ENCODE measurements at regions not wholly inside any gene's neighbourhood (a gene's known extent, or its start where the extent isn't known, plus 50 kb on each side); places are given as distances from the start of the nearest gene placed in this dataset.

DNA sequence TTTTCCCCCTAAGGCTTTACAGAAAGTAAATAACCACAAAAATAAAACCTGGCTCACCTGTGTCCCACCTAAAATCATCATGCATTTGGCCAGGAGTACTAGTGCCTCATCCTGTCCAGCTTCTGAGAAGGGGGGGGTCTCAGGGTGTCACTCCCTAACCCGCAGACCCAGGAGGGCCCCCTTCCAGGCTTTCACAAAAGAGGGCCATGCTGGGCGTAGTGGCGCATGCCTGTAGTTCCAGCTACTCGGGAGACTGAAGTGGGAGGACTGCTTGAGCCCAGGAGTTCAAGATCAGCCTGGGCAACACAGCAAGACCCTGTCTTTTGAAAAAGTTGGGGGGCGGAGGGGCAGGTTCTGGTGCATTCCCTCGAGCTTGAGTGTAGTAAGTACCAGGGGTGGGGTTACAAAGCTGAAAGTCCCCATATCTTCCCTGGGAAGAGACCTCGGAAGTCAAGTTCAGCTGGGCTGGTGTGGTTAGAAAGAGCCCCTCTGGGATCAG is 259.3 kb downstream of the PARN start:
- H3K79me2 ChIP-seq (ENCODE audit: insufficient read depth, low read length) = no peaks in the 10 kb centered on the region
- H2AFZ ChIP-seq (ENCODE audit: low read depth, low read length, poor library complexity, severe bottlenecking) = no peak overlapping the region
- H3K36me3 ChIP-seq (ENCODE audit: control insufficient read depth in 1 of 2, insufficient read depth in 2 of 2, low read length in 2 of 2) = no peaks in the 10 kb centered on the region
- no peak for ATAC-seq
- peaks cover 6 to 29% of the 10 kb centered on the region in 2 experiments; a peak in 3 of 4 replicates for H3K4me1 ChIP-seq (ENCODE audit: control insufficient read depth in 1 of 2, insufficient read depth in 2 of 2, low read length in 2 of 2)
- H3K9ac ChIP-seq (ENCODE audit: low read length) = no peak overlapping the region
- ChIA-PET POLR2A (no interaction called here), RAD21 (ENCODE audit: low non-redundant PET in 1 of 2, low total read pairs in 2 of 2, uncharacterized antibody in 2 of 2, unreplicated experiment in 2 of 2) (interaction anchor here in 1 of 2 experiments (0.6 kb wide), 1 partner anchor 32 kb away, joined by 8 read pairs; no protein-coding TSS in a partner anchor), CTCF (no interaction called here)
- H3K9me3 ChIP-seq (ENCODE audit: control insufficient read depth in 1 of 2, insufficient read depth in 1 of 2, low read depth in 1 of 2, low read length in 2 of 2) = no peaks in the 10 kb centered on the region
- no peak overlapping the region for H3K4me2 ChIP-seq (ENCODE audit: low read length)
- intact Hi-C loops (cut with micrococcal nuclease) = loop anchor here (5.0 kb wide), 1 partner anchor 157 kb away; no protein-coding TSS in a partner anchor
- TF ChIP-seq, protein P1, sequence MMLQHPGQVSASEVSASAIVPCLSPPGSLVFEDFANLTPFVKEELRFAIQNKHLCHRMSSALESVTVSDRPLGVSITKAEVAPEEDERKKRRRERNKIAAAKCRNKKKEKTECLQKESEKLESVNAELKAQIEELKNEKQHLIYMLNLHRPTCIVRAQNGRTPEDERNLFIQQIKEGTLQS (IDR thresholded peaks at IDR 0.05) = no peak
- TF ChIP-seq, protein P2, sequence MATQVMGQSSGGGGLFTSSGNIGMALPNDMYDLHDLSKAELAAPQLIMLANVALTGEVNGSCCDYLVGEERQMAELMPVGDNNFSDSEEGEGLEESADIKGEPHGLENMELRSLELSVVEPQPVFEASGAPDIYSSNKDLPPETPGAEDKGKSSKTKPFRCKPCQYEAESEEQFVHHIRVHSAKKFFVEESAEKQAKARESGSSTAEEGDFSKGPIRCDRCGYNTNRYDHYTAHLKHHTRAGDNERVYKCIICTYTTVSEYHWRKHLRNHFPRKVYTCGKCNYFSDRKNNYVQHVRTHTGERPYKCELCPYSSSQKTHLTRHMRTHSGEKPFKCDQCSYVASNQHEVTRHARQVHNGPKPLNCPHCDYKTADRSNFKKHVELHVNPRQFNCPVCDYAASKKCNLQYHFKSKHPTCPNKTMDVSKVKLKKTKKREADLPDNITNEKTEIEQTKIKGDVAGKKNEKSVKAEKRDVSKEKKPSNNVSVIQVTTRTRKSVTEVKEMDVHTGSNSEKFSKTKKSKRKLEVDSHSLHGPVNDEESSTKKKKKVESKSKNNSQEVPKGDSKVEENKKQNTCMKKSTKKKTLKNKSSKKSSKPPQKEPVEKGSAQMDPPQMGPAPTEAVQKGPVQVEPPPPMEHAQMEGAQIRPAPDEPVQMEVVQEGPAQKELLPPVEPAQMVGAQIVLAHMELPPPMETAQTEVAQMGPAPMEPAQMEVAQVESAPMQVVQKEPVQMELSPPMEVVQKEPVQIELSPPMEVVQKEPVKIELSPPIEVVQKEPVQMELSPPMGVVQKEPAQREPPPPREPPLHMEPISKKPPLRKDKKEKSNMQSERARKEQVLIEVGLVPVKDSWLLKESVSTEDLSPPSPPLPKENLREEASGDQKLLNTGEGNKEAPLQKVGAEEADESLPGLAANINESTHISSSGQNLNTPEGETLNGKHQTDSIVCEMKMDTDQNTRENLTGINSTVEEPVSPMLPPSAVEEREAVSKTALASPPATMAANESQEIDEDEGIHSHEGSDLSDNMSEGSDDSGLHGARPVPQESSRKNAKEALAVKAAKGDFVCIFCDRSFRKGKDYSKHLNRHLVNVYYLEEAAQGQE (IDR thresholded peaks at IDR 0.05; ENCODE audit: low read depth) = no peak
- TF ChIP-seq, protein P3, sequence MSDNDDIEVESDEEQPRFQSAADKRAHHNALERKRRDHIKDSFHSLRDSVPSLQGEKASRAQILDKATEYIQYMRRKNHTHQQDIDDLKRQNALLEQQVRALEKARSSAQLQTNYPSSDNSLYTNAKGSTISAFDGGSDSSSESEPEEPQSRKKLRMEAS (IDR thresholded peaks at IDR 0.05) = no peak
- TF ChIP-seq, protein P4, sequence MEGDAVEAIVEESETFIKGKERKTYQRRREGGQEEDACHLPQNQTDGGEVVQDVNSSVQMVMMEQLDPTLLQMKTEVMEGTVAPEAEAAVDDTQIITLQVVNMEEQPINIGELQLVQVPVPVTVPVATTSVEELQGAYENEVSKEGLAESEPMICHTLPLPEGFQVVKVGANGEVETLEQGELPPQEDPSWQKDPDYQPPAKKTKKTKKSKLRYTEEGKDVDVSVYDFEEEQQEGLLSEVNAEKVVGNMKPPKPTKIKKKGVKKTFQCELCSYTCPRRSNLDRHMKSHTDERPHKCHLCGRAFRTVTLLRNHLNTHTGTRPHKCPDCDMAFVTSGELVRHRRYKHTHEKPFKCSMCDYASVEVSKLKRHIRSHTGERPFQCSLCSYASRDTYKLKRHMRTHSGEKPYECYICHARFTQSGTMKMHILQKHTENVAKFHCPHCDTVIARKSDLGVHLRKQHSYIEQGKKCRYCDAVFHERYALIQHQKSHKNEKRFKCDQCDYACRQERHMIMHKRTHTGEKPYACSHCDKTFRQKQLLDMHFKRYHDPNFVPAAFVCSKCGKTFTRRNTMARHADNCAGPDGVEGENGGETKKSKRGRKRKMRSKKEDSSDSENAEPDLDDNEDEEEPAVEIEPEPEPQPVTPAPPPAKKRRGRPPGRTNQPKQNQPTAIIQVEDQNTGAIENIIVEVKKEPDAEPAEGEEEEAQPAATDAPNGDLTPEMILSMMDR (IDR thresholded peaks at IDR 0.05 in 2 of 3, conservative IDR thresholded peaks at IDR 0.05 in 1 of 3; ENCODE audit: borderline replicate concordance in 1 of 3, insufficient read depth in 1 of 3, low read depth in 2 of 3, low read length in 2 of 3) = no peak
- no peak for TF ChIP-seq JUND (IDR thresholded peaks at IDR 0.05)
- TF ChIP-seq EGR1 (IDR thresholded peaks at IDR 0.05; ENCODE audit: low read depth) = no peak
- TF ChIP-seq CEBPB (IDR thresholded peaks at IDR 0.05; ENCODE audit: low read depth) = no peak
- no peak for TF ChIP-seq FOSL1 (IDR thresholded peaks at IDR 0.05; ENCODE audit: low read depth)
- TF ChIP-seq EZH2 (IDR thresholded peaks at IDR 0.05) = no peak
- TF ChIP-seq SP1 (IDR thresholded peaks at IDR 0.05; ENCODE audit: low read depth) = no peak
- no peak for TF ChIP-seq POLR2A (IDR thresholded peaks at IDR 0.05; ENCODE audit: borderline replicate concordance, extremely low read depth, insufficient read depth, insufficient read length)
- TF ChIP-seq, protein P5, sequence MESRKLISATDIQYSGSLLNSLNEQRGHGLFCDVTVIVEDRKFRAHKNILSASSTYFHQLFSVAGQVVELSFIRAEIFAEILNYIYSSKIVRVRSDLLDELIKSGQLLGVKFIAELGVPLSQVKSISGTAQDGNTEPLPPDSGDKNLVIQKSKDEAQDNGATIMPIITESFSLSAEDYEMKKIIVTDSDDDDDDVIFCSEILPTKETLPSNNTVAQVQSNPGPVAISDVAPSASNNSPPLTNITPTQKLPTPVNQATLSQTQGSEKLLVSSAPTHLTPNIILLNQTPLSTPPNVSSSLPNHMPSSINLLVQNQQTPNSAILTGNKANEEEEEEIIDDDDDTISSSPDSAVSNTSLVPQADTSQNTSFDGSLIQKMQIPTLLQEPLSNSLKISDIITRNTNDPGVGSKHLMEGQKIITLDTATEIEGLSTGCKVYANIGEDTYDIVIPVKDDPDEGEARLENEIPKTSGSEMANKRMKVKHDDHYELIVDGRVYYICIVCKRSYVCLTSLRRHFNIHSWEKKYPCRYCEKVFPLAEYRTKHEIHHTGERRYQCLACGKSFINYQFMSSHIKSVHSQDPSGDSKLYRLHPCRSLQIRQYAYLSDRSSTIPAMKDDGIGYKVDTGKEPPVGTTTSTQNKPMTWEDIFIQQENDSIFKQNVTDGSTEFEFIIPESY (IDR thresholded peaks at IDR 0.05; ENCODE audit: extremely low read depth, insufficient replicate concordance, low read length) = no peak
- TF ChIP-seq POLR2AphosphoS5 (IDR thresholded peaks at IDR 0.05; ENCODE audit: low read depth, low read length) = no peak
- no peak for TF ChIP-seq YY1 (IDR thresholded peaks at IDR 0.05; ENCODE audit: extremely low read depth, insufficient replicate concordance, low read depth, low read length)
- TF ChIP-seq TCF7L2 (IDR thresholded peaks at IDR 0.05; ENCODE audit: borderline replicate concordance, extremely low read depth, insufficient read depth, insufficient read length) = no peak
- no peak overlapping the region for H3K4me3 ChIP-seq (replicated peaks in 1 of 2; ENCODE audit: low read depth in 1 of 2, low read length in 2 of 2)
- H3K9me2 ChIP-seq (ENCODE audit: insufficient read depth) = no peaks in the 10 kb centered on the region
- H3K27me3 ChIP-seq (ENCODE audit: insufficient read depth, low read length) = no peaks in the 10 kb centered on the region
- no TSS peak for BruUV-seq (replicated peaks)
- no peak overlapping the region for H3K27ac ChIP-seq (ENCODE audit: low read depth, low read length)
- no peak for DNase-seq (ENCODE audit: low read depth, low spot score)
- H4K20me1 ChIP-seq (ENCODE audit: insufficient read depth) = no peaks in the 10 kb centered on the region
